ENCODE measurements at regions not wholly inside any gene's neighbourhood (a gene's known extent, or its start where the extent isn't known, plus 50 kb on each side); places are given as distances from the start of the nearest gene placed in this dataset.

GRCh38 chr1:114286179-114286578 is 132.5 kb upstream of the SYT6 start:
- TF ChIP-seq, protein P1, sequence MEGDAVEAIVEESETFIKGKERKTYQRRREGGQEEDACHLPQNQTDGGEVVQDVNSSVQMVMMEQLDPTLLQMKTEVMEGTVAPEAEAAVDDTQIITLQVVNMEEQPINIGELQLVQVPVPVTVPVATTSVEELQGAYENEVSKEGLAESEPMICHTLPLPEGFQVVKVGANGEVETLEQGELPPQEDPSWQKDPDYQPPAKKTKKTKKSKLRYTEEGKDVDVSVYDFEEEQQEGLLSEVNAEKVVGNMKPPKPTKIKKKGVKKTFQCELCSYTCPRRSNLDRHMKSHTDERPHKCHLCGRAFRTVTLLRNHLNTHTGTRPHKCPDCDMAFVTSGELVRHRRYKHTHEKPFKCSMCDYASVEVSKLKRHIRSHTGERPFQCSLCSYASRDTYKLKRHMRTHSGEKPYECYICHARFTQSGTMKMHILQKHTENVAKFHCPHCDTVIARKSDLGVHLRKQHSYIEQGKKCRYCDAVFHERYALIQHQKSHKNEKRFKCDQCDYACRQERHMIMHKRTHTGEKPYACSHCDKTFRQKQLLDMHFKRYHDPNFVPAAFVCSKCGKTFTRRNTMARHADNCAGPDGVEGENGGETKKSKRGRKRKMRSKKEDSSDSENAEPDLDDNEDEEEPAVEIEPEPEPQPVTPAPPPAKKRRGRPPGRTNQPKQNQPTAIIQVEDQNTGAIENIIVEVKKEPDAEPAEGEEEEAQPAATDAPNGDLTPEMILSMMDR (optimal IDR thresholded peaks at IDR 0.05 in 1 of 3, IDR thresholded peaks at IDR 0.05 in 1 of 3, conservative IDR thresholded peaks at IDR 0.05 in 1 of 3; ENCODE audit: extremely low read depth in 1 of 3, insufficient read depth in 2 of 3, low read length in 3 of 3), result peak in 2 of 3 experiments; percentile 7 to 35
- TF ChIP-seq EZH2 (IDR thresholded peaks at IDR 0.05; ENCODE audit: low read length), result no peak

Measured in keratinocyte (primary cell).